Astrocyte (in vitro differentiated cells and primary cell): ENCODE measurements at regions not wholly inside any gene's neighbourhood (a gene's known extent, or its start where the extent isn't known, plus 50 kb on each side); places are given as distances from the start of the nearest gene placed in this dataset.

Source experiments
- DNase-seq: peaks from one replicate; pipeline ENCODE4 v3.0.0-alpha.2; 2010; ENCODE audit warnings: low read depth
- FAIRE-seq: peaks from 2 replicates; lab custom pipeline; 2011; peaks lifted over from hg19 to GRCh38; lab: Jason Lieb, UNC
- H2AFZ ChIP-seq: 2 replicates; pipeline ENCODE4 v1.6.0; 2012; ENCODE audit warnings: low read depth, low read length, inconsistent platforms
- H3K27ac ChIP-seq: 2 replicates; pipeline ENCODE4 v1.5.1; 2011; ENCODE audit warnings: low read depth, low read length, inconsistent platforms
- H3K27me3 ChIP-seq: 2 replicates; pipeline ENCODE4 v1.6.0; 2011; ENCODE audit warnings: low read length, inconsistent platforms; ENCODE audit not compliant: insufficient read depth
- H3K36me3 ChIP-seq: 2 replicates; pipeline ENCODE4 v1.5.1; 2011; ENCODE audit warnings: low read length, inconsistent platforms; ENCODE audit not compliant: insufficient read depth
- H3K4me1 ChIP-seq: 2 replicates; pipeline ENCODE4 v1.5.1; 2011; ENCODE audit warnings: low read length, inconsistent platforms; ENCODE audit not compliant: insufficient read depth
- H3K4me2 ChIP-seq: 2 replicates; pipeline ENCODE4 v1.6.0; 2012; ENCODE audit warnings: low read length, inconsistent platforms
- H3K4me3 ChIP-seq: 2 replicates; pipeline ENCODE4 v1.5.1; 2011; ENCODE audit warnings: low read depth, mild to moderate bottlenecking, low read length, inconsistent platforms; ENCODE audit not compliant: insufficient read depth
- H3K79me2 ChIP-seq: 2 replicates; pipeline ENCODE4 v1.6.0; 2012; ENCODE audit warnings: mild to moderate bottlenecking, low read length, inconsistent platforms; ENCODE audit not compliant: insufficient read depth
- H3K9ac ChIP-seq: 2 replicates; pipeline ENCODE4 v1.6.0; 2012; ENCODE audit warnings: mild to moderate bottlenecking, low read length, inconsistent platforms
- H3K9me3 ChIP-seq: 2 replicates; pipeline ENCODE4 v1.5.1; 2012; ENCODE audit warnings: low read depth, mild to moderate bottlenecking, low read length, inconsistent platforms; ENCODE audit not compliant: insufficient read depth
- H4K20me1 ChIP-seq: 2 replicates; pipeline ENCODE4 v1.6.0; 2012; ENCODE audit warnings: low read length, inconsistent platforms; ENCODE audit not compliant: insufficient read depth
- H3K27ac Mint-ChIP-seq: one replicate; pipeline ENCODE4 v1.8.0; 2021; ENCODE audit warnings: mild to moderate bottlenecking, mixed read lengths; ENCODE audit not compliant: unreplicated experiment
- H3K27me3 Mint-ChIP-seq: one replicate; pipeline ENCODE4 v1.8.0; 2021; ENCODE audit warnings: low read depth, mixed read lengths; ENCODE audit not compliant: unreplicated experiment
- H3K36me3 Mint-ChIP-seq: one replicate; pipeline ENCODE4 v1.8.0; 2021; ENCODE audit warnings: low read depth, mixed read lengths; ENCODE audit not compliant: unreplicated experiment
- H3K4me1 Mint-ChIP-seq: one replicate; pipeline ENCODE4 v1.8.0; 2021; ENCODE audit warnings: low read depth, mixed read lengths; ENCODE audit not compliant: unreplicated experiment
- H3K4me3 Mint-ChIP-seq: one replicate; pipeline ENCODE4 v1.8.0; 2021; ENCODE audit warnings: mild to moderate bottlenecking, moderate library complexity, mixed read lengths; ENCODE audit not compliant: unreplicated experiment
- H3K9me3 Mint-ChIP-seq: one replicate; pipeline ENCODE4 v1.8.0; 2021; ENCODE audit warnings: mild to moderate bottlenecking, mixed read lengths; ENCODE audit not compliant: unreplicated experiment
- CTCF ChIP-seq: IDR thresholded peaks from 2 replicates; pipeline ENCODE4 v1.5.1; 2011; ENCODE audit warnings: low read depth, mild to moderate bottlenecking, inconsistent platforms, low read length, moderate library complexity; ENCODE audit not compliant: insufficient read depth
- EZH2 ChIP-seq: IDR thresholded peaks from 2 replicates; pipeline ENCODE4 v1.6.1; 2012; ENCODE audit warnings: mild to moderate bottlenecking, low read length, inconsistent platforms; ENCODE audit not compliant: insufficient read depth

- Histone ChIP-seq H3K4me2 (no peak overlapping the region), H3K9me3 (no peaks in the 10 kb centered on the region), H3K27me3 (no peaks in the 10 kb centered on the region), H4K20me1 (no peaks in the 10 kb centered on the region), H3K79me2 (no peaks in the 10 kb centered on the region), H3K4me1 (no peaks in the 10 kb centered on the region), H2AFZ (no peak overlapping the region), H3K4me3 (no peak overlapping the region), H3K9ac (no peak overlapping the region), H3K36me3 (no peaks in the 10 kb centered on the region), H3K27ac (no peak overlapping the region)
- FAIRE-seq (no peak), DNase-seq (no peak)
- H3K36me3 Mint-ChIP-seq: no peaks in the 10 kb centered on the region
- H3K27ac Mint-ChIP-seq: no peak overlapping the region
- TF ChIP-seq EZH2 (no peak), CTCF (no peak)
- no peaks in the 10 kb centered on the region for H3K9me3 Mint-ChIP-seq
- no peak overlapping the region for H3K4me3 Mint-ChIP-seq
- no peaks in the 10 kb centered on the region for H3K27me3 Mint-ChIP-seq
- no peaks in the 10 kb centered on the region for H3K4me1 Mint-ChIP-seq
These were observed 720.7 kb downstream of the OLFM4 start for GRCh38 chr13:53749306-53749705.

GRCh38 chr13:53759016-53759415 lies 730.4 kb downstream of the OLFM4 start:
- no peak overlapping the region for H3K4me3 Mint-ChIP-seq

More at GRCh38 chr13:53759016-53759415, 730.4 kb downstream of the OLFM4 start:
- Mint-ChIP-seq H3K27me3 (no peaks in the 10 kb centered on the region), H3K27ac (no peak overlapping the region), H3K4me1 (no peaks in the 10 kb centered on the region), H3K9me3 (peaks cover 5% of the 10 kb centered on the region), H3K36me3 (peaks cover 2% of the 10 kb centered on the region)
- no peak for DNase-seq
- Histone ChIP-seq H3K9ac (no peak overlapping the region), H3K4me2 (no peak overlapping the region), H3K79me2 (no peaks in the 10 kb centered on the region), H3K27ac (no peak overlapping the region), H4K20me1 (no peaks in the 10 kb centered on the region), H3K4me1 (no peaks in the 10 kb centered on the region), H2AFZ (no peak overlapping the region), H3K27me3 (no peaks in the 10 kb centered on the region), H3K9me3 (peaks cover 2% of the 10 kb centered on the region), H3K36me3 (no peaks in the 10 kb centered on the region), H3K4me3 (no peak overlapping the region)
- TF ChIP-seq CTCF: no peak
- TF ChIP-seq EZH2: no peak
- FAIRE-seq: no peak
